ENCODE measurements at regions not wholly inside any gene's neighbourhood (a gene's known extent, or its start where the extent isn't known, plus 50 kb on each side); places are given as distances from the start of the nearest gene placed in this dataset.

DNA sequence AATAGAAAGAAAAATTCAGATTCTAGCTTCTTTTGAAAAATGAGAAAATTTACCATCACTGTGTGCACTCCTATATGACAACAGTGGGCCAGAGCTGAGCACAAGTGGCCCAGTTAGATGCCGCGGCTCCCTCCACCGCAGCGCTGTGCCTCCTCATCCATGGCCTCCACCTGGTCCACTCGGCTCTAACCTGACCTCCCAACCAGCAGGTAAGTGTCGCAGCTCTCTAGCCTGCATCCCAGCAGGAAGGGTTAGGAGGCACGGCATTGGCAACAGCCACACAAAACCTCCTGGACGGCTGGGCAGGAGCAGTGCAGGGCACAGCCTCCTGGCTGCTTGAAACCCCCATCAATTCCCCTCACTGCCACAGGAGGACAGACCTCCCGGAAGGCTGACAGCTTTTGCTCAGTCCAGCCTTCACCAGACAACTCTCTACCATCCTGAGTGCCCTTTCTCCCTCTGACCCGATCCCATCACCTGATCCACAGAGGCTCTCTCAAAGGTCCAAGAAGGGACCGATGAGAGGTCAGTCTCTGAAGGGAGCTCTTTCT lies 76.1 kb downstream of the RPL27A start:
- H3K4me1 ChIP-seq (ENCODE audit: control insufficient read depth, insufficient read depth, low read length): no peaks in the 10 kb centered on the region
- H3K4me3 ChIP-seq (ENCODE audit: low read length): no peak overlapping the region
- no peaks in the 10 kb centered on the region for H3K36me3 ChIP-seq (ENCODE audit: control insufficient read depth, insufficient read depth, low read length)
- WGBS (ENCODE audit: insufficient coverage, insufficient read length): no CpG with 5 or more reads among the region's 11 CpGs
- H3K9me3 ChIP-seq (ENCODE audit: control insufficient read depth, insufficient read depth, low read length): no peaks in the 10 kb centered on the region
- no peak for DNase-seq (ENCODE audit: low read depth, low spot score)
- H3K27ac ChIP-seq (ENCODE audit: low read length): no peak overlapping the region
- no peaks in the 10 kb centered on the region for H3K27me3 ChIP-seq (ENCODE audit: control insufficient read depth, insufficient read depth, low read length)

DNA sequence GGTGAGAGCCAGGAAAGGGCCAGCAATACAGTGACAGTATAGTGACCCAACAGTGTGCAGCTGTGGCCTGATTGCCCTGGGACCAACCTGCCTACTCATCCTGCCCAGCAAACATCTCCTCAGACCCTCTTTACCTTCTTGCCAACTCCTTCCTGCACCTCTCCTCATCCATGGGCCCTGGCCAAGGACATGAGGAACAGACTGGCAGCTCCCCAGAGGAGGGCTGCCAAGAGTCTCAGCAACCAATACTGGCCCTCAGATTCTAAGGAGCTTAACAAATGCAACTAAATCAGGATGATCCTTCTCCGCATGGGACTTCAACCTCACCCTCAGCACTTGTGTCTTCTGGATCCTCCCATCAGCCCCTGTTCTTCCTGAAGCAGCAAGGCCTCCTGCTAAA lies 77.0 kb downstream of the RPL27A start:
- no peaks in the 10 kb centered on the region for H3K9me3 ChIP-seq (ENCODE audit: control insufficient read depth, insufficient read depth, low read length)
- no peaks in the 10 kb centered on the region for H3K36me3 ChIP-seq (ENCODE audit: control insufficient read depth, insufficient read depth, low read length)
- DNase-seq (ENCODE audit: low read depth, low spot score): no peak
- H3K27ac ChIP-seq (ENCODE audit: low read length): no peak overlapping the region
- no peaks in the 10 kb centered on the region for H3K27me3 ChIP-seq (ENCODE audit: control insufficient read depth, insufficient read depth, low read length)
- no peak overlapping the region for H3K4me3 ChIP-seq (ENCODE audit: low read length)
- no peaks in the 10 kb centered on the region for H3K4me1 ChIP-seq (ENCODE audit: control insufficient read depth, insufficient read depth, low read length)
- no CpG with 5 or more reads among the region's 1 CpG for WGBS (ENCODE audit: insufficient coverage, insufficient read length)

GRCh38 chr11:8760896-8761295 lies 78.3 kb downstream of the RPL27A start:
- Histone ChIP-seq H3K9me3 (ENCODE audit: control insufficient read depth, insufficient read depth, low read length) (no peaks in the 10 kb centered on the region), H3K36me3 (ENCODE audit: control insufficient read depth, insufficient read depth, low read length) (no peaks in the 10 kb centered on the region), H3K27ac (ENCODE audit: low read length) (no peak overlapping the region), H3K4me1 (ENCODE audit: control insufficient read depth, insufficient read depth, low read length) (no peaks in the 10 kb centered on the region), H3K4me3 (ENCODE audit: low read length) (no peak overlapping the region), H3K27me3 (ENCODE audit: control insufficient read depth, insufficient read depth, low read length) (no peaks in the 10 kb centered on the region)
- DNase-seq (ENCODE audit: low read depth, low spot score): no peak

DNA sequence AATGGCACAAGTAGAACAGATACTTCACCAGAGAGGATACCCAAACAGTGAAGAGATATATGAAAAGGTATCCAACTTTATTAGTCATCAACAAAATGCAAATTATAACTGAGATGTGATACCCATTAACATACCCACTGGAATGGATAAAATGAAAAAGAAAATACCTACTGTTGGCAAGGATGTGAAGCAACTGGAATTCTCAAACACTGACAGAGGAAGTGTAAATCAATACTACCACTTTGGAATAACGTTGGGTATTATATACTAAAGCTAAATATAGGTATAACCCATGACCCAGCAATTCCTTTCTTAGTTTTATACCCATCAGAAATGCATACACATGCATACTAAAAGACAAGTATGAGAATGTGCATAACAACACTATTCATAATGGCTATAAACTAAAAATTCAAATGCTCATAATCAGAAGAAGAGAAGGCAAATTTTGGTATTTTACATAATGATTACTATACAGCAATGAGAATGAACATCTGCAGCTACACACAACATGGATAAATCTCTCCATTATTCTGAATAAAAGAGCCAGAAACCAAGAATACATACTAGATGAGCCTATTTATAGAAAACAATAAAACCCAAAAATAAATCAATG lies 80.6 kb downstream of the RPL27A start:
- peaks cover 6% of the 10 kb centered on the region; the same call in 1 of the 2 replicates for H3K4me1 ChIP-seq (ENCODE audit: control insufficient read depth, insufficient read depth, low read length)
- no peak overlapping the region for H3K27ac ChIP-seq (ENCODE audit: low read length)
- H3K27me3 ChIP-seq (ENCODE audit: control insufficient read depth, insufficient read depth, low read length): no peaks in the 10 kb centered on the region
- no peak for DNase-seq (ENCODE audit: low read depth, low spot score)
- no peak overlapping the region for H3K4me3 ChIP-seq (ENCODE audit: low read length)
- no CpG with 5 or more reads among the region's 1 CpG for WGBS (ENCODE audit: insufficient coverage, insufficient read length)
- H3K36me3 ChIP-seq (ENCODE audit: control insufficient read depth, insufficient read depth, low read length): no peaks in the 10 kb centered on the region
- no peaks in the 10 kb centered on the region for H3K9me3 ChIP-seq (ENCODE audit: control insufficient read depth, insufficient read depth, low read length)

DNA sequence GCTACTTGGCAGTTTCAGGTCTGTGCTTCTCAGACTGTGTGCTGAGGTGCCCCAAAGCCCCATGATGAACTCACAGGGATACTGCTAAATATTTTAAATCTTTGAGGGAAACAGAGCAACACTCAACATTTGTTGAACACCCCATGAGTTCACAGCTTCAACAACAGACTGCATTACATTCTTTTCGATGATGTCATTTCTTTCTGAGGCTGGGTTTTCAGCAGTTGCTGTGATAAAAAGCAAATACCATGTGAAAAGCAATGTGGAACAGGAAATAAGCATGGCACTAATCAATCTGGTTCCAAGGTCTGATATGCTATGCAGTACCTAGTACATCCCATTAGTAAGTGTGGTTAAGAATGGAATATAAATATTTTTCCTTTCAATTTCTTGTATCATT lies 82.7 kb downstream of the RPL27A start:
- H3K27ac ChIP-seq (ENCODE audit: low read length): no peak overlapping the region
- H3K36me3 ChIP-seq (ENCODE audit: control insufficient read depth, insufficient read depth, low read length): no peaks in the 10 kb centered on the region
- H3K4me1 ChIP-seq (ENCODE audit: control insufficient read depth, insufficient read depth, low read length): peaks cover 6% of the 10 kb centered on the region; the same call in 1 of the 2 replicates
- H3K9me3 ChIP-seq (ENCODE audit: control insufficient read depth, insufficient read depth, low read length): no peaks in the 10 kb centered on the region
- WGBS (ENCODE audit: insufficient coverage, insufficient read length): no CpG with 5 or more reads among the region's 1 CpG
- no peak for DNase-seq (ENCODE audit: low read depth, low spot score)
- H3K4me3 ChIP-seq (ENCODE audit: low read length): no peak overlapping the region
- no peaks in the 10 kb centered on the region for H3K27me3 ChIP-seq (ENCODE audit: control insufficient read depth, insufficient read depth, low read length)

DNA sequence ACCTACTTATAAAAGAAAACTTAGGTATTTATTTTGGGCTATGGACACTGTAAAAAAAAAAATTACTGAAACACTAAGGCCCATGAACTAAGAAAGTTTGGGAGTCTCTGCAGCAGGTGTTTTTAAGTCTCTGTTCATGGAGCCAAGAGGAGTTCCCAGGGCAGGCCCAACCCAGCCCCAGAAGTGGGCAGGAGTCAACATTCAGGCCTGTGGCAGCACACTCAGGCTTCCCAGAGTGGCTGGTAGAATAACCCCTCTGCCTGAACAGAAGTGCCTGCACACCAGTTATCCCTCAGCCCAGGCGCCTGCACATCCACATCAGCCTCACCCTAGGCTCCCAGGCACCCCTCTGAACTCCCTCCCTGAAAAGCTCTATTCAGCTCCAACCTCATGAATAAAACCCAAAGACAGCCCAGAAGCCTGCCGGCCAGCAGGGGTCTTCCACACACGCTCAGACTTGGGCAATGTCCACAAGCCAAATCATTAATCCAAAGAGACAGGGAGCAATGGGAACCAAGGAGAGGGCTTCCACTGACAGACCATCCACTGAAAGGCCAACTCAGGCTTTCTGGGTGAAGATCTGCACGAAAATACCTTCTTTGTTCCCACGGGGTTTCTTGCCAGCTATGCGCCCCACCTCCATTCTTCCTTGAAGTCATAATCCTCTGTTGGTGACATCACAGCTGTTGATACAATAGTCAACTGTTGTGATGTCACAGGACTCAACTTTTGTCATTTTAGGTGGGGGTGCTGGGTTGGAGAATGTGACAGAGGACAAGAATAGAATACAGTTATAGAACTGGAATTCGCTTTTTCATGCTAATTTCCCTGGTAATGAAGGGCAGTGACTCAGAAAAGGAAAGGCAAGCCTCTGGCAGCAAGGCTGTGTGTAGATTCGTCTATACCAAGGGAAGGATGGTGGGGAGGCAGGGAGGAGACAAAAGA lies 83.7 kb downstream of the RPL27A start:
- Histone ChIP-seq H3K36me3 (ENCODE audit: control insufficient read depth, insufficient read depth, low read length) (no peaks in the 10 kb centered on the region), H3K9me3 (ENCODE audit: control insufficient read depth, insufficient read depth, low read length) (no peaks in the 10 kb centered on the region), H3K27ac (ENCODE audit: low read length) (no peak overlapping the region), H3K27me3 (ENCODE audit: control insufficient read depth, insufficient read depth, low read length) (no peaks in the 10 kb centered on the region), H3K4me3 (ENCODE audit: low read length) (no peak overlapping the region), H3K4me1 (ENCODE audit: control insufficient read depth, insufficient read depth, low read length) (peaks cover 6% of the 10 kb centered on the region; the same call in 1 of the 2 replicates)
- no peak for DNase-seq (ENCODE audit: low read depth, low spot score)
- WGBS (ENCODE audit: insufficient coverage, insufficient read length): no CpG with 5 or more reads among the region's 8 CpGs

DNA sequence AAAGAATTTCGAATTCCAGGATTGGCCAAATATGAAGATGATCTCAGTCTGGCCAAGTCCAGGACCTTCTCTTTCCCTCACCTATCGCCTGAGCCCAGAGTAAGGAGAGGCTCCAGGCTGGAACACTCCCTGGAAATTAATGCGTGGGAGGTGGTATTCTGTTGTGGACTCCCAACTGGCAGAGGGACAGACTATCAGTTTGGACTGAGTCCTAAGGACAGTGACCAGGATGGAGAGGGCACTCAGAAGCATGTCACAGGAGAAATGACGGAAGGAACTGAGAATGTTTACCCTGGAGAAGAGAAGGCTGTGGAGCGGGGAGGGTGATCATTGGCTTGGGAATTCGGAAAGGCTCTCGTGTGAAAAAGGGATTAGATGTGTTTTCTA lies 84.4 kb downstream of the RPL27A start:
- no peak overlapping the region for H3K4me3 ChIP-seq (ENCODE audit: low read length)
- no peaks in the 10 kb centered on the region for H3K9me3 ChIP-seq (ENCODE audit: control insufficient read depth, insufficient read depth, low read length)
- WGBS (ENCODE audit: insufficient coverage, insufficient read length): no CpG with 5 or more reads among the region's 7 CpGs
- DNase-seq (ENCODE audit: low read depth, low spot score): no peak
- H3K27me3 ChIP-seq (ENCODE audit: control insufficient read depth, insufficient read depth, low read length): no peaks in the 10 kb centered on the region
- peaks cover 6% of the 10 kb centered on the region; the same call in 1 of the 2 replicates for H3K4me1 ChIP-seq (ENCODE audit: control insufficient read depth, insufficient read depth, low read length)
- H3K36me3 ChIP-seq (ENCODE audit: control insufficient read depth, insufficient read depth, low read length): no peaks in the 10 kb centered on the region
- no peak overlapping the region for H3K27ac ChIP-seq (ENCODE audit: low read length)

DNA sequence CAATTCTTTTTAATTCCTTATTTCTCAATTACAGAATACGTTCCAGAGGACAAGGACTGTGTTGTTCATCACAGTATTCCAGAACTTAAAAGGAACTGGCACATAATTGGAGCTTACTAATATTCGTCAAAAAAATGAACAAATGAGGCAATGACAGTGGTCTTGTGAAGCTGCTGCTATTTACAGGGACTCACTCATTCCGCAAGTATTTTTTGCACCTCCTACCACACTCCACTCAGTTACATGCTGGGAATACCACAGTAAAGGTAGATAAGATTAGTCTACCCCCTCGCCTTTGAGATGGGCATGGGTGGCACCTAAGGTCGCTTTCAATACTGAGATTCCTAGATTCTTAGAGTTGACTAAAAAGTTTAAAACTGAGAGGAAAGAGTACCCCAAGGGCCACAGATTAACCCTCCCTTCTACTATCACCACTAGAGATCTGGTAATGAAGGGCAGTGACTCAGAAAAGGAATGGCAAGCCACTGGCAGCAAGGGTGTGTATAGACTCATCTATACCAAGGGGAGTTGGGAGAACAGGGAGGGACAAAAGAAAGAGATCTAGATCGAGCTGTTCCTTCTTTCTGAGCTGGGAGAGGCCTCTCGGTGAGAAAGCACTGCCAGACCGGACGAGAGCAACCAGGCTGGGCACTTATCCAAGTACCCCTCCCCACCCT lies 85.0 kb downstream of the RPL27A start:
- Histone ChIP-seq H3K27ac (ENCODE audit: low read length) (no peak overlapping the region), H3K4me1 (ENCODE audit: control insufficient read depth, insufficient read depth, low read length) (peaks cover 6% of the 10 kb centered on the region; the same call in 1 of the 2 replicates), H3K36me3 (ENCODE audit: control insufficient read depth, insufficient read depth, low read length) (no peaks in the 10 kb centered on the region), H3K27me3 (ENCODE audit: control insufficient read depth, insufficient read depth, low read length) (no peaks in the 10 kb centered on the region), H3K4me3 (ENCODE audit: low read length) (no peak overlapping the region), H3K9me3 (ENCODE audit: control insufficient read depth, insufficient read depth, low read length) (no peaks in the 10 kb centered on the region)
- WGBS (ENCODE audit: insufficient coverage, insufficient read length): no CpG with 5 or more reads among the region's 9 CpGs
- no peak for DNase-seq (ENCODE audit: low read depth, low spot score)

- H3K27me3 ChIP-seq (ENCODE audit: control insufficient read depth, insufficient read depth, low read length): no peaks in the 10 kb centered on the region
- no peaks in the 10 kb centered on the region for H3K9me3 ChIP-seq (ENCODE audit: control insufficient read depth, insufficient read depth, low read length)
- peaks cover 8% of the 10 kb centered on the region for H3K4me1 ChIP-seq (ENCODE audit: control insufficient read depth, insufficient read depth, low read length)
- no peak overlapping the region for H3K27ac ChIP-seq (ENCODE audit: low read length)
- WGBS (ENCODE audit: insufficient coverage, insufficient read length): no CpG with 5 or more reads among the region's 3 CpGs
- H3K36me3 ChIP-seq (ENCODE audit: control insufficient read depth, insufficient read depth, low read length): no peaks in the 10 kb centered on the region
- no peak overlapping the region for H3K4me3 ChIP-seq (ENCODE audit: low read length)
- no peak for DNase-seq (ENCODE audit: low read depth, low spot score)
Observed at GRCh38 chr11:8768625-8769333, 86.2 kb downstream of the RPL27A start.
